ENCODE measurements at regions not wholly inside any gene's neighbourhood (a gene's known extent, or its start where the extent isn't known, plus 50 kb on each side); places are given as distances from the start of the nearest gene placed in this dataset.

GRCh38 chr3:161920196-161920595, 423.6 kb downstream of the OTOL1 start:
- H3K4me3 Mint-ChIP-seq: no peak overlapping the region

GRCh38 chr3:161925749-161926360, 429.2 kb downstream of the OTOL1 start:
- H3K4me2 ChIP-seq: no peak overlapping the region
- H3K4me1 Mint-ChIP-seq: no peaks in the 10 kb centered on the region

More at GRCh38 chr3:161920196-161920595, 423.6 kb downstream of the OTOL1 start:
- Histone ChIP-seq H3K4me2 (no peak overlapping the region), H3K36me3 (no peaks in the 10 kb centered on the region), H3K9ac (no peak overlapping the region), H2AFZ (replicated peaks) (no peak overlapping the region), H3K9me3 (ENCODE audit: low read depth) (no peaks in the 10 kb centered on the region), H3K4me3 (no peak overlapping the region), H3K27me3 (no peaks in the 10 kb centered on the region), H3K27ac (no peak overlapping the region), H3F3A (ENCODE audit: low read depth) (no peaks in the 10 kb centered on the region), H3K79me2 (ENCODE audit: low read depth) (no peaks in the 10 kb centered on the region), H3K4me1 (no peaks in the 10 kb centered on the region), H4K20me1 (ENCODE audit: low read depth) (no peaks in the 10 kb centered on the region)
- Mint-ChIP-seq H3K36me3 (no peaks in the 10 kb centered on the region), H3K27ac (no peak overlapping the region), H3K4me1 (no peaks in the 10 kb centered on the region), H3K27me3 (ENCODE audit: insufficient read depth, low read depth) (no peaks in the 10 kb centered on the region), H3K9me3 (peaks cover 17% of the 10 kb centered on the region)
- TF ChIP-seq EZH2phosphoT487 (IDR thresholded peaks at IDR 0.05): no peak
- TF ChIP-seq EZH2 (IDR thresholded peaks at IDR 0.05): no peak
- TF ChIP-seq CTCF (IDR thresholded peaks at IDR 0.05): no peak
- DNase-seq (ENCODE audit: low spot score): no peak

GRCh38 chr3:161927131-161927530, 430.5 kb downstream of the OTOL1 start:
- Histone ChIP-seq H3K27me3 (no peaks in the 10 kb centered on the region), H3K9ac (no peak overlapping the region), H4K20me1 (ENCODE audit: low read depth) (no peaks in the 10 kb centered on the region), H3K4me3 (no peak overlapping the region), H3K36me3 (no peaks in the 10 kb centered on the region), H3K9me3 (ENCODE audit: low read depth) (peaks cover 6% of the 10 kb centered on the region), H3F3A (ENCODE audit: low read depth) (no peaks in the 10 kb centered on the region), H3K4me1 (no peaks in the 10 kb centered on the region), H2AFZ (replicated peaks) (no peak overlapping the region), H3K79me2 (ENCODE audit: low read depth) (no peaks in the 10 kb centered on the region), H3K27ac (no peak overlapping the region), H3K4me2 (no peak overlapping the region)
- DNase-seq (ENCODE audit: low spot score): no peak
- no peaks in the 10 kb centered on the region for H3K27me3 Mint-ChIP-seq (ENCODE audit: insufficient read depth, low read depth)
- TF ChIP-seq EZH2phosphoT487 (IDR thresholded peaks at IDR 0.05) (no peak), CTCF (IDR thresholded peaks at IDR 0.05) (no peak), EZH2 (IDR thresholded peaks at IDR 0.05) (no peak)
- no peaks in the 10 kb centered on the region for H3K36me3 Mint-ChIP-seq
- H3K4me3 Mint-ChIP-seq: no peak overlapping the region
- H3K4me1 Mint-ChIP-seq: no peaks in the 10 kb centered on the region
- H3K27ac Mint-ChIP-seq: no peak overlapping the region
- H3K9me3 Mint-ChIP-seq: peaks cover 14% of the 10 kb centered on the region

More at GRCh38 chr3:161925749-161926360, 429.2 kb downstream of the OTOL1 start:
- no peak overlapping the region for H3K9ac ChIP-seq
- Mint-ChIP-seq H3K27me3 (ENCODE audit: insufficient read depth, low read depth) (no peaks in the 10 kb centered on the region), H3K9me3 (peaks cover 14% of the 10 kb centered on the region), H3K27ac (no peak overlapping the region), H3K4me3 (no peak overlapping the region), H3K36me3 (no peaks in the 10 kb centered on the region)
- no peak overlapping the region for H3K4me3 ChIP-seq
- no peaks in the 10 kb centered on the region for H4K20me1 ChIP-seq (ENCODE audit: low read depth)
- DNase-seq (ENCODE audit: low spot score): no peak
- H3K27me3 ChIP-seq: no peaks in the 10 kb centered on the region
- H3K36me3 ChIP-seq: no peaks in the 10 kb centered on the region
- no peak overlapping the region for H3K27ac ChIP-seq
- no peak overlapping the region for H2AFZ ChIP-seq (replicated peaks)
- H3K4me1 ChIP-seq: no peaks in the 10 kb centered on the region
- TF ChIP-seq CTCF (IDR thresholded peaks at IDR 0.05) (peak; percentile 31), EZH2phosphoT487 (IDR thresholded peaks at IDR 0.05) (no peak)
- no peaks in the 10 kb centered on the region for H3K79me2 ChIP-seq (ENCODE audit: low read depth)
- peaks cover 6% of the 10 kb centered on the region for H3K9me3 ChIP-seq (ENCODE audit: low read depth)
- no peaks in the 10 kb centered on the region for H3F3A ChIP-seq (ENCODE audit: low read depth)
